GM23338 (cell line): ENCODE measurements at regions not wholly inside any gene's neighbourhood (a gene's known extent, or its start where the extent isn't known, plus 50 kb on each side); places are given as distances from the start of the nearest gene placed in this dataset.
A peak's percentile ranks its signal among the peaks of the same experiment; 100 is the strongest.
"Not testable (repeated sequence)": the region's sequence is repeated elsewhere in the genome, so short reads cannot be mapped to it uniquely, and the experiment has no call there.

Source experiments
- ATAC-seq: fragments of 200-7000 bp; cut with Tn5 transposase; 3 replicates; pipeline ENCODE4 v1.9.1; 2020
- DNase-seq: peaks from one replicate; pipeline ENCODE4 v3.0.0-alpha.2; 2015; ENCODE audit warnings: low spot score
- H2AFZ ChIP-seq: fragments of 200-600 bp; sonication (generic); 2 replicates; pipeline ENCODE4 v1.8.0; 2016; ENCODE audit warnings: antibody characterized with exemption, mild to moderate bottlenecking, moderate library complexity
- H3F3A ChIP-seq: fragments of 200-600 bp; sonication (generic); replicated peaks from 2 replicates; pipeline ENCODE4 v1.8.0; 2017; ENCODE audit warnings: antibody characterized with exemption, mixed run types, low read depth
- H3K27ac ChIP-seq: fragments of 200-600 bp; sonication (generic); 2 replicates; pipeline ENCODE4 v1.6.1; 2016; ENCODE audit warnings: low read depth
- H3K27me3 ChIP-seq: fragments of 200-600 bp; sonication (generic); 2 replicates; pipeline ENCODE4 v1.8.0; 2016; ENCODE audit warnings: mild to moderate bottlenecking, mixed run types, moderate library complexity; ENCODE audit not compliant: insufficient read depth
- H3K36me3 ChIP-seq: fragments of 200-600 bp; sonication (generic); 2 replicates; pipeline ENCODE4 v1.8.0; 2016; ENCODE audit warnings: mild to moderate bottlenecking; ENCODE audit not compliant: insufficient read depth
- H3K4me1 ChIP-seq: fragments of 200-600 bp; sonication (generic); 2 replicates; pipeline ENCODE4 v1.8.0; 2016; ENCODE audit warnings: mild to moderate bottlenecking, moderate library complexity; ENCODE audit not compliant: insufficient read depth
- H3K4me2 ChIP-seq: fragments of 200-600 bp; sonication (generic); 2 replicates; pipeline ENCODE4 v1.7.1; 2017; ENCODE audit warnings: mixed run types
- H3K4me3 ChIP-seq: fragments of 200-600 bp; sonication (generic); 2 replicates; pipeline ENCODE4 v1.6.1; 2016; ENCODE audit warnings: mixed run types
- H3K79me2 ChIP-seq: fragments of 200-600 bp; sonication (generic); replicated peaks from 2 replicates; pipeline ENCODE4 v1.8.0; 2017; ENCODE audit warnings: mild to moderate bottlenecking; ENCODE audit not compliant: insufficient read depth
- H3K9me2 ChIP-seq: fragments of 200-600 bp; sonication (generic); 2 replicates; pipeline ENCODE4 v1.8.0; 2017; ENCODE audit not compliant: insufficient read depth
- H4K20me1 ChIP-seq: fragments of 200-600 bp; sonication (generic); replicated peaks from 2 replicates; pipeline ENCODE4 v1.8.0; 2017; ENCODE audit warnings: mild to moderate bottlenecking; ENCODE audit not compliant: insufficient read depth
- H3K27ac Mint-ChIP-seq: 2 replicates; pipeline ENCODE4 v1.8.0; 2020; ENCODE audit warnings: inconsistent platforms, mild to moderate bottlenecking, moderate library complexity, mixed read lengths
- H3K27me3 Mint-ChIP-seq: 3 replicates; pipeline ENCODE4 v1.8.0; 2022; ENCODE audit warnings: low read depth, mild to moderate bottlenecking, moderate library complexity, mixed read lengths, inconsistent platforms; ENCODE audit not compliant: insufficient read depth, poor library complexity
- H3K36me3 Mint-ChIP-seq: 3 replicates; pipeline ENCODE4 v1.8.0; 2021; ENCODE audit warnings: low read depth, mild to moderate bottlenecking, inconsistent platforms, moderate library complexity, mixed read lengths
- H3K4me1 Mint-ChIP-seq: 3 replicates; pipeline ENCODE4 v1.8.0; 2020; ENCODE audit warnings: mild to moderate bottlenecking, inconsistent platforms, mixed read lengths
- H3K4me3 Mint-ChIP-seq: 3 replicates; pipeline ENCODE4 v1.8.0; 2021; ENCODE audit warnings: moderate library complexity, mild to moderate bottlenecking, inconsistent platforms, mixed read lengths
- H3K9me3 Mint-ChIP-seq: 3 replicates; pipeline ENCODE4 v1.8.0; 2020; ENCODE audit warnings: moderate library complexity, mild to moderate bottlenecking, inconsistent platforms, mixed read lengths
- REST ChIP-seq: IDR thresholded peaks from one replicate; pipeline ENCODE4 v1.6.1; 2018; ENCODE audit warnings: antibody characterized with exemption; ENCODE audit not compliant: unreplicated experiment
- ZNF114 ChIP-seq: fragments of 250-450 bp; sonication (Bioruptor Pico); IDR thresholded peaks from 2 replicates; pipeline ENCODE4 v1.5.0; 2020; ENCODE audit warnings: mild to moderate bottlenecking, moderate library complexity
- ZNF331 ChIP-seq: fragments of 250-450 bp; sonication (Bioruptor Pico); IDR thresholded peaks from 2 replicates; pipeline ENCODE4 v1.5.0; 2020; ENCODE audit warnings: low read depth, mild to moderate bottlenecking, moderate library complexity
- TF ChIP-seq, protein P1 (sequence below), 2 experiments: fragments of 200-600 bp in 1 of 2; sonication (generic) in 1 of 2; conservative IDR thresholded peaks; 2 replicates each; pipeline versions ENCODE4 v1.5.1 to v1.6.1; 2016 to 2017; ENCODE audit warnings: antibody characterized with exemption in 2 of 2, low read depth in 2 of 2, mild to moderate bottlenecking in 2 of 2, moderate library complexity in 1 of 2
- TF ChIP-seq, protein P2 (sequence below): fragments of 250-450 bp; sonication (Bioruptor Pico); IDR thresholded peaks from 2 replicates; pipeline ENCODE4 v1.5.0; 2020; ENCODE audit warnings: mild to moderate bottlenecking, moderate library complexity

- TF ChIP-seq REST (no peak), ZNF331 (CRISPR knock-in tag) (no peak)
- TF ChIP-seq, protein P1, sequence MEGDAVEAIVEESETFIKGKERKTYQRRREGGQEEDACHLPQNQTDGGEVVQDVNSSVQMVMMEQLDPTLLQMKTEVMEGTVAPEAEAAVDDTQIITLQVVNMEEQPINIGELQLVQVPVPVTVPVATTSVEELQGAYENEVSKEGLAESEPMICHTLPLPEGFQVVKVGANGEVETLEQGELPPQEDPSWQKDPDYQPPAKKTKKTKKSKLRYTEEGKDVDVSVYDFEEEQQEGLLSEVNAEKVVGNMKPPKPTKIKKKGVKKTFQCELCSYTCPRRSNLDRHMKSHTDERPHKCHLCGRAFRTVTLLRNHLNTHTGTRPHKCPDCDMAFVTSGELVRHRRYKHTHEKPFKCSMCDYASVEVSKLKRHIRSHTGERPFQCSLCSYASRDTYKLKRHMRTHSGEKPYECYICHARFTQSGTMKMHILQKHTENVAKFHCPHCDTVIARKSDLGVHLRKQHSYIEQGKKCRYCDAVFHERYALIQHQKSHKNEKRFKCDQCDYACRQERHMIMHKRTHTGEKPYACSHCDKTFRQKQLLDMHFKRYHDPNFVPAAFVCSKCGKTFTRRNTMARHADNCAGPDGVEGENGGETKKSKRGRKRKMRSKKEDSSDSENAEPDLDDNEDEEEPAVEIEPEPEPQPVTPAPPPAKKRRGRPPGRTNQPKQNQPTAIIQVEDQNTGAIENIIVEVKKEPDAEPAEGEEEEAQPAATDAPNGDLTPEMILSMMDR (conservative IDR thresholded peaks at IDR 0.05; ENCODE audit: low read depth in 2 of 2) = no peak
Measured at GRCh38 chr18:66867653-66868052, 263.8 kb upstream of the CDH19 start (continued).

- not testable (repeated sequence) for H4K20me1 ChIP-seq, H3K79me2 ChIP-seq, H3K4me3 ChIP-seq, H3K9me3 Mint-ChIP-seq, H3K27me3 ChIP-seq, H3K27ac ChIP-seq, H3K27me3 Mint-ChIP-seq, H3K36me3 ChIP-seq, H3K27ac Mint-ChIP-seq, H3F3A ChIP-seq, H3K4me1 Mint-ChIP-seq, H3K36me3 Mint-ChIP-seq, H3K4me2 ChIP-seq, H3K4me3 Mint-ChIP-seq, H3K9me2 ChIP-seq, H3K4me1 ChIP-seq, H2AFZ ChIP-seq, ATAC-seq, DNase-seq
Measured at GRCh38 chr18:66866427-66866940, 262.6 kb upstream of the CDH19 start.

GRCh38 chr18:66838340-66838987, 234.6 kb upstream of the CDH19 start:
- peak overlapping the region; percentile 12; the same call in 1 of the 2 replicates for H3K27ac Mint-ChIP-seq
- no peak for ATAC-seq
- Histone ChIP-seq H3K4me3 (no peak overlapping the region), H3K4me1 (no peaks in the 10 kb centered on the region), H3K4me2 (no peak overlapping the region), H3K9me2 (no peaks in the 10 kb centered on the region), H2AFZ (no peak overlapping the region), H3K79me2 (no peaks in the 10 kb centered on the region), H4K20me1 (no peaks in the 10 kb centered on the region), H3F3A (no peaks in the 10 kb centered on the region), H3K36me3 (no peaks in the 10 kb centered on the region), H3K27ac (no peak overlapping the region), H3K27me3 (no peaks in the 10 kb centered on the region)
- no peaks in the 10 kb centered on the region for H3K27me3 Mint-ChIP-seq
- H3K4me1 Mint-ChIP-seq = no peaks in the 10 kb centered on the region
- DNase-seq = no peak
- H3K4me3 Mint-ChIP-seq = no peak overlapping the region
- H3K36me3 Mint-ChIP-seq = no peaks in the 10 kb centered on the region
- H3K9me3 Mint-ChIP-seq = no peaks in the 10 kb centered on the region
- no peak for TF ChIP-seq ZNF114
- TF ChIP-seq, protein P2, sequence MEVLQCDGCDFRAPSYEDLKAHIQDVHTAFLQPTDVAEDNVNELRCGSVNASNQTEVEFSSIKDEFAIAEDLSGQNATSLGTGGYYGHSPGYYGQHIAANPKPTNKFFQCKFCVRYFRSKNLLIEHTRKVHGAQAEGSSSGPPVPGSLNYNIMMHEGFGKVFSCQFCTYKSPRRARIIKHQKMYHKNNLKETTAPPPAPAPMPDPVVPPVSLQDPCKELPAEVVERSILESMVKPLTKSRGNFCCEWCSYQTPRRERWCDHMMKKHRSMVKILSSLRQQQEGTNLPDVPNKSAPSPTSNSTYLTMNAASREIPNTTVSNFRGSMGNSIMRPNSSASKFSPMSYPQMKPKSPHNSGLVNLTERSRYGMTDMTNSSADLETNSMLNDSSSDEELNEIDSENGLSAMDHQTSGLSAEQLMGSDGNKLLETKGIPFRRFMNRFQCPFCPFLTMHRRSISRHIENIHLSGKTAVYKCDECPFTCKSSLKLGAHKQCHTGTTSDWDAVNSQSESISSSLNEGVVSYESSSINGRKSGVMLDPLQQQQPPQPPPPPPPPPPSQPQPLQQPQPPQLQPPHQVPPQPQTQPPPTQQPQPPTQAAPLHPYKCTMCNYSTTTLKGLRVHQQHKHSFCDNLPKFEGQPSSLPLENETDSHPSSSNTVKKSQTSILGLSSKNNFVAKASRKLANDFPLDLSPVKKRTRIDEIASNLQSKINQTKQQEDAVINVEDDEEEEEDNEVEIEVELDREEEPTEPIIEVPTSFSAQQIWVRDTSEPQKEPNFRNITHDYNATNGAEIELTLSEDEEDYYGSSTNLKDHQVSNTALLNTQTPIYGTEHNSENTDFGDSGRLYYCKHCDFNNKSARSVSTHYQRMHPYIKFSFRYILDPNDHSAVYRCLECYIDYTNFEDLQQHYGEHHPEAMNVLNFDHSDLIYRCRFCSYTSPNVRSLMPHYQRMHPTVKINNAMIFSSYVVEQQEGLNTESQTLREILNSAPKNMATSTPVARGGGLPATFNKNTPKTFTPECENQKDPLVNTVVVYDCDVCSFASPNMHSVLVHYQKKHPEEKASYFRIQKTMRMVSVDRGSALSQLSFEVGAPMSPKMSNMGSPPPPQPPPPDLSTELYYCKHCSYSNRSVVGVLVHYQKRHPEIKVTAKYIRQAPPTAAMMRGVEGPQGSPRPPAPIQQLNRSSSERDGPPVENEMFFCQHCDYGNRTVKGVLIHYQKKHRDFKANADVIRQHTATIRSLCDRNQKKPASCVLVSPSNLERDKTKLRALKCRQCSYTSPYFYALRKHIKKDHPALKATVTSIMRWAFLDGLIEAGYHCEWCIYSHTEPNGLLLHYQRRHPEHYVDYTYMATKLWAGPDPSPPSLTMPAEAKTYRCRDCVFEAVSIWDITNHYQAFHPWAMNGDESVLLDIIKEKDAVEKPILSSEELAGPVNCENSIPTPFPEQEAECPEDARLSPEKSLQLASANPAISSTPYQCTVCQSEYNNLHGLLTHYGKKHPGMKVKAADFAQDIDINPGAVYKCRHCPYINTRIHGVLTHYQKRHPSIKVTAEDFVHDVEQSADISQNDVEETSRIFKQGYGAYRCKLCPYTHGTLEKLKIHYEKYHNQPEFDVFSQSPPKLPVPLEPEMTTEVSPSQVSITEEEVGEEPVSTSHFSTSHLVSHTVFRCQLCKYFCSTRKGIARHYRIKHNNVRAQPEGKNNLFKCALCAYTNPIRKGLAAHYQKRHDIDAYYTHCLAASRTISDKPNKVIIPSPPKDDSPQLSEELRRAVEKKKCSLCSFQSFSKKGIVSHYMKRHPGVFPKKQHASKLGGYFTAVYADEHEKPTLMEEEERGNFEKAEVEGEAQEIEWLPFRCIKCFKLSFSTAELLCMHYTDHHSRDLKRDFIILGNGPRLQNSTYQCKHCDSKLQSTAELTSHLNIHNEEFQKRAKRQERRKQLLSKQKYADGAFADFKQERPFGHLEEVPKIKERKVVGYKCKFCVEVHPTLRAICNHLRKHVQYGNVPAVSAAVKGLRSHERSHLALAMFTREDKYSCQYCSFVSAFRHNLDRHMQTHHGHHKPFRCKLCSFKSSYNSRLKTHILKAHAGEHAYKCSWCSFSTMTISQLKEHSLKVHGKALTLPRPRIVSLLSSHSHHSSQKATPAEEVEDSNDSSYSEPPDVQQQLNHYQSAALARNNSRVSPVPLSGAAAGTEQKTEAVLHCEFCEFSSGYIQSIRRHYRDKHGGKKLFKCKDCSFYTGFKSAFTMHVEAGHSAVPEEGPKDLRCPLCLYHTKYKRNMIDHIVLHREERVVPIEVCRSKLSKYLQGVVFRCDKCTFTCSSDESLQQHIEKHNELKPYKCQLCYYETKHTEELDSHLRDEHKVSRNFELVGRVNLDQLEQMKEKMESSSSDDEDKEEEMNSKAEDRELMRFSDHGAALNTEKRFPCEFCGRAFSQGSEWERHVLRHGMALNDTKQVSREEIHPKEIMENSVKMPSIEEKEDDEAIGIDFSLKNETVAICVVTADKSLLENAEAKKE (CRISPR knock-in tag) = no peak
